Dermis blood vessel endothelial cell (primary cell): ENCODE measurements at regions not wholly inside any gene's neighbourhood (a gene's known extent, or its start where the extent isn't known, plus 50 kb on each side); places are given as distances from the start of the nearest gene placed in this dataset.
A peak's percentile ranks its signal among the peaks of the same experiment; 100 is the strongest.
"Not testable (repeated sequence)": the region's sequence is repeated elsewhere in the genome, so short reads cannot be mapped to it uniquely, and the experiment has no call there.

Source experiments
- DNase-seq: peaks from one replicate; pipeline ENCODE4 v3.0.0; 2010

- no peak for DNase-seq
These were observed 64.7 kb downstream of the KLF15 start for GRCh38 chr3:126292318-126293070.

GRCh38 chr3:126291537-126291936 lies 65.7 kb downstream of the KLF15 start:
- no peak for DNase-seq

DNA sequence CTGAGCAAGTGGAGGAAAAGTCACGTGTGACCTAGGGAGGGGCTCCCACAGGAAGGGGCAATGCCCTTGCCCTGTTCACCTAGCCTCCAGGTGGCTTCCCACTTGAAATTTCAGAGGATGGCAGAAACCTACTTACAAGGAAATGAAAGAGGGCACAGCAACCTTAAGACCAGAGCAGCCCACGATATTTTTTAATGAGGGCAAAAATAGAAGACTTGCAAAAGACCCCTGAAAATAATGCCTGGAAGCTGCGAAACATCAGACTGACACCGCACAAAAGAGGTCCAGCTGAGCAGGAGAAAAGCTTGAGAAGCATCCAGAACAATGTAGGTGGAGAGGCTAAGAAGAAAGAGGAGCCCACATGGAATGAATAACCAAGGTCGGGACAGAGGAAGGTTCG lies 66.1 kb downstream of the KLF15 start:
- no peak for DNase-seq

DNA sequence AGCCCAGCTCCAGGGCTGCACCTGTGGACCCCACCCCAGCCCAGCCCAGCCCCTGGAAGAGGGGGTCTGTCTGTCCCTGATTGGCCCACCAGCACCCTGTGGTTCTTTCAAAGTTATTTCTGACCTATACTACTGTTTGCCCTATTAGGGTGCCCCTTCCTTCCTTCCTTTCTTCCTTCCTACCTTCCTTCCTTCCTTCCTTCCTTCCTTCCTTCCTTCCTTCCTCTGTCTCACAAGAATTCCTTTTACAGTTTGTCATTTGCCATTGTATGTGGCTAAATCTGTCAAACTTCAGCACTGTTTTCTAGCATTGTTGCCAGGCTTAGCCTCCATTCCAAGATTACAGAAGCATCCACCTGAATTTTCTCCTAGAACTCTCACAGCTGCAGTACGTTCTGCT lies 66.9 kb downstream of the KLF15 start:
- DNase-seq, result no peak

- DNase-seq, result peak; percentile 60
These were observed 68.1 kb downstream of the KLF15 start for GRCh38 chr3:126289096-126289495.

- peak; percentile 21 for DNase-seq
These were observed 68.9 kb downstream of the KLF15 start for GRCh38 chr3:126288314-126288713.

DNA sequence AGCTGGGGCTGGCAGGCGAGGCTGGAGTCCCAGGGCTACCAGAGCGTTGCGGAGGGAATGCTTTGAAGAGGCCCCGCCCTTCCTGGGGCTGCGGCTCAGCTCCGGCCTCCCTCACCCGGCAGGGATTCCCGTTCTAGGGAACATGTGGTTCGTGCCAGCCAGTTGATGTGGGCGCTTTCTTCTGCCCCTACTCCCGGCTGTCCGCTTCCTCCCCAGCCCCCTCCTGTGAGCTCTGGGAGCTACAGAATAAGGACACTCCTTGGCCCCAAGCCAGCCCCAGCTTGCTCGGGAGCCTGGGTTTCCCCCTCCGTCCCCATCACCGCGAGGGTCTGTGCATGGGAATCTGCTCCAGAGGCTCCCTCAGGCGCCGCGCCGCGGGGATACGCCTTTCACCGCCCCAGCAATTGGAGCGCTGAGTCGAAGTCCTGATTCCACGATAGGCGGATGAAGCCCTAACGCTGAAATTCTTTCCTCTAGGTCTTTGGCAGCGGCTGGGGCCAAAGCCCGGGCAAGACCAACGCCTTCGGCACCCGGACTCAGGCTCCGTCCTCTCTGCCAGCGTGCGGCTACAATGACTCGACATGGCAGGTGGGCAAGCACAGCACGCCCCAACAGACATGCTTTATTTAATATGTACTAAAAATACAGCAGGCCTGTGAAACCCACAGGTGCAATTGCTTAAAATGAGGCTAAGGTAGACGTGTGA lies 69.5 kb downstream of the KLF15 start:
- peak; percentile 66 for DNase-seq

- no peak for DNase-seq
These were observed 70.1 kb downstream of the KLF15 start for GRCh38 chr3:126287171-126287535.

GRCh38 chr3:126285369-126285768 lies 71.8 kb downstream of the KLF15 start:
- no peak for DNase-seq

DNA sequence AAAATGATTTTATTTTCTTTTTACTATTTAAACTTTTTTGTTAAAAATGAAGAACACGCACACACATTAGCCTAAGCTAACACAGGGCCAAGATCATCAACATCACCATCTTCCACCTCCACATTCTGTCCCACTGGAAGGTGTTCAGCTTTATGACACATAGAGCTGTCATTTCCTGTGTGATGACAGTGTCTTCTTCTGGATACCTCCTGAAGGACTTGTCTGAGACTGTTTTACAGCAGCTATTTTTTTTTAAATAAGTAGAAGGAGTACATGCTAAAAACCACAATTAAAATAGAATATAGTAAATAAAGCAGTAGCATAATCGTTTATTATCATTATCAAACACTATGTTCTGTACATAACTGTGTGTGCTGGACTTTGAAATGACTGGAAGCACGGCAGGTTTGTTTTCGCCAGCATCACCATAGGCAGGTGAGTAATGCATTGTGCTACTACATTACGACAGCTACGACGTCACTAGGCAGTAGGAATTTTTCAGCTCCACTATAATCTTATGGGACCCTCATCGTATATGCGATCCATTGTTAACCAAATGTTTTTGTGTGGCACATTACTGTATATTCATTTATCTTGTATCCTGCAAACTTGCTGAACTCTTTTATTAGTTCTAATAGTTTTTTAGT lies 72.8 kb downstream of the KLF15 start:
- no peak for DNase-seq

DNA sequence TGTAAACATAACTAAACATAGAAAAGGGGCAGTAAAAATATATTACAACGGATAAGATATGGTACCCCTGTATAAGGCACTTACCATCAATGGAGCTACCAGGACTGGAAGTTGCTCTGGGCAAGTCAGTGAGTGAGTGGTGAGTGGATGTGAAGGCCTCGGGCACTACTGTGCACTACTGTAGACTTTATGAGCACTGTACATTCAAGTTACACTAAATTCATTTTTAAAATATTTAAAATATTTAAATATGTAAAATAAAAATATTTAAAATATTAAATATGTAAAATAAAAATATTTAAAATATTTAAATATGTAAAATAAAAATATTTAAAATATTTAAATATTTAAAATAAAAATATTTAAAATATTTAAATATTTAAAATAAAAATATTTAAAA lies 73.6 kb downstream of the KLF15 start:
- DNase-seq, result not testable (repeated sequence)

GRCh38 chr3:126279853-126280252 lies 77.4 kb downstream of the KLF15 start:
- DNase-seq, result no peak

DNA sequence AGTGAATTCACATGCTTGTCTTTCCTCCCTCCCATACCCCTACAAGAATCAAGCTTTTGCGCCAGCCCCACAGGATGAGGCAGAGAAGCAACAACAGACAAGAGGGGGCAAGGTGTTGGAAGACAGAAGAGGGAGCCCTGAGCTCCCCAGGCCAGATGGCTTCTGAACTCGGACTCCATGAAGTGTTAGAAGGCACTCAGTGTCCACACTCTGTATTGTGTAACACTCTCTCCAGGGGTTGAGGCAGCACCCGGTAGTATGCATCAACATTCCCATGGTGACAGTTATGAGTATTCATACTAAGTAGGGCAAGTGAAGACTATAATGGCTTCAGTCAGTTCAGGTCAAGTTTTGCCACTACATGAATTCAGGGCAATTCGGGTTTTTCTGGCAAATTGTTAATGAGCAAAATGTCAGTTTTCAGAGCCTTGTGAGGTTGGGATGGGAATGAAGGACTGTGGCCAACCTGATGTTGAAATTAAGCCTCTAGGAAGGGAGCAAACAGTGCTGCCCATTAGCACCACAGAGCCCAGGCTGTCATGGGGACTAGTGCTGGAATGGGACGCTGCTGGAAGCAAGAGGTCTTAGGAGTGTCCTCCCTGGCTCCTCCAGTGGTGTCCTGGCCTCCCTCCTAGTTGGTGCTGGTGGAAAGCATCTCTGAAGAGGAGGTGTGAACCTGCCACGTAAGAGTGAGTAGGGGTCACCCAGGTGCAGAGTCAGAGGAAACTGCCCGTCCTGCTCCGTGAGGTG lies 79.4 kb downstream of the KLF15 start:
- no peak for DNase-seq

DNA sequence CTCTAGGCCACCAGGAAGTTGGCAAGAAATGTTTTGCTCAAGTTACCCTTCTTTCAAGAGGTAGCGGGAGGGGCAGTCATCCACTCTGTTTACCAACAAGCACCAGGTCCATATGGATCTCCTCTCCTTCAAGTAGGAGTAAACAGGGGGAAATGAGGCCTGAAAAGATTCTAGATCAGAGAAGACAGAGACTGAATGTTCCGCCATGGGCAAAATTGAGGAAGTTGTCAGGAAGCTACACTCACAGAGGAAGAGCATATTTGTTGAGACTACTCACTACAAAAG lies 81.6 kb downstream of the KLF15 start:
- peak; percentile 19 for DNase-seq

GRCh38 chr3:126274735-126275619 lies 82.2 kb downstream of the KLF15 start:
- no peak for DNase-seq

DNA sequence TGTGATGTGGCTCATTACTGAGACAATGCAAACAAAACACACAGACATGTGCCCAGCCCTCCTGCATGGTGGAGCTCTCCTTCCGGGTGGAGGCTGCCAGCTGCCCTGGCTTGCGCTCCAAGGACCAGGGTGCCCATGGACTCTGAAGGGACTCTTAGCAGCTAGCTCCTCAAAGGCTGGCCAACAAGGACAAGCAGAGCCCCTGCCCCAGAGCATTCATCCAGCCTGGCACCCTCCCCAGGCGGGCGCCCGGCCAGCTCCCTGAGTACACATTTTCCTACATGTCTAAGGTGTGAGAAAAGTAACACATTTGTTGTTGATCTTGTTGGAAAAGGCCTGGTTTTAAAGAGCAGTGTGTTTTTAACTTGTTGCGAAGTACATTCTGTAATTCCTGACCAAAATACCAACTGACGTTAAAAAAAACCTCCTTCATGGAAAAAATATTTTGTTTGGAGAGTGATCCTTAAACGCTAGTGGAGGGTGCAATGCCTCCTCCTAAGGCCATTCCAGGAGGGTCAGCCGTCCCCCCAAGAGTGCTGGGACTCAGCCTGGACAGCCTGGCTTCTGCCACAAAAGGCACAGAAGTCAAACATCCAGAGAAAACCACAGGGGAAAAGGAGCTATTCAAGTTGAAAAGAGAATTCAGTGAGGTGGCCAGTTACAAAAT lies 86.9 kb downstream of the KLF15 start:
- DNase-seq, result no peak

DNA sequence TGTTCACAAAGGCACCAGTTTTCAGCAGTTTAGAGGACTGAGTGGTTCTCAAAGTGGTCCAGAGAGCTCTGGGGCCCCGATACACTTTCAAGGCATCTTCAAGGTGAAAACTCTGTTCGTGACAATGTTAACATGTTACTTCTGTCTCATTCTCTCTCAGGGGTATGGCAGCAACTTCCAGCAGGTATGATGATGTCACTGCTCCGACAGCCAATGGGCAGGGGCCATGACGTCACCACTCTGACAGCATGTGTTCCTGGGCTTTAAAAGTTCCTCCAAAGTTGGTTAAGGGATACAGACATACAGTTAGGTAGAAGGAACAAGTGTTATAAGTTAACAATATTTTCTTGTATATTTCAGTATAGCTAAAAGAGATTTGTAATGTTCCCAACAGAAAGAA lies 87.9 kb downstream of the KLF15 start:
- DNase-seq, result no peak

GRCh38 chr3:126268866-126269265 lies 88.3 kb downstream of the KLF15 start:
- DNase-seq, result no peak

- no peak for DNase-seq
These were observed 87.7 kb upstream of the ALDH1L1 start for GRCh38 chr3:126267976-126268615.

DNA sequence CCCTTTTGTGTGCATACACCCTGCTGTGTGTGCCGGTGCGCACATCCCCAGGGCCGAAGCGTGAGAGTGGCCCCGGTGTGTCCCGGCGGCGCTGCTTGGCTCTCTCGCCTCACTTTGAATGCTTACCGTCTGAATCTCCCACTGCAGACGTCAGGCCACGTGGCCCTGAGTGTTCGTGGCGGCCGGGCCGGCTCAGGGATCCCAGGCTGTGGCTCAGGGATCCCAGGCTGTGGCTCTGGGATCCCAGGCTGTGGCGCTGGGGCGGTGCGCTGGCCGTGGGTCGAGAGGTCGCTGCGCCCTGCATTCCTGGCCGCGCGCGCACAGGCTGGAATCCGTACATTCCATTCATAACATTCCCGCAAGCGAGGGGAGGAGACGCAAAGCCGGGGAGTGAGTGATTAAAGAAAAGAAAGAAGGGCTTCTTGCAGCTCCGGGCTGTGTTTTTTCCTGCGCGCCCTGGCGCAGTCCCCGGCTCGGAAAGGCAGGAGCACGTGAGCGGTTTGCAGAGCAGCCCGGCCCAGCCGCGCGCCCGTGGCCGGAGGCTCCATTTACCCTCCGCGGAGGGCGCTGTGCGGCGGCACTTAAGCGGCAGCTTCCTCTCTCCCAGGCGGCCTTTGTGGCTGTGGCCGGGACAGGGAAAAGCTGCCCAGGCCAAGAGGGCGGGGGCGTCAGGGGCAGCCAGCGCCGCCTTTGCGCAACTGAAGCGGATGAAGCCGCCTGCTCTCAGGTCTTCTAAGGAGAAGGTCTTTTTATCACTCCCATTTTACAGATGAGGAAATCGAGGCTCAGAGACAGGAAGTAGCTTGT lies 87.0 kb upstream of the ALDH1L1 start:
- DNase-seq, result peak; percentile 82

- DNase-seq, result no peak
These were observed 86.4 kb upstream of the ALDH1L1 start for GRCh38 chr3:126266850-126267168.
